Femur (tissue), 1 donor: ENCODE measurements at regions not wholly inside any gene's neighbourhood (a gene's known extent, or its start where the extent isn't known, plus 50 kb on each side); places are given as distances from the start of the nearest gene placed in this dataset.

ENCODE experiments used
- DNase-seq: peaks from one replicate; pipeline ENCODE4 v3.0.0-alpha.2; 2017

DNA sequence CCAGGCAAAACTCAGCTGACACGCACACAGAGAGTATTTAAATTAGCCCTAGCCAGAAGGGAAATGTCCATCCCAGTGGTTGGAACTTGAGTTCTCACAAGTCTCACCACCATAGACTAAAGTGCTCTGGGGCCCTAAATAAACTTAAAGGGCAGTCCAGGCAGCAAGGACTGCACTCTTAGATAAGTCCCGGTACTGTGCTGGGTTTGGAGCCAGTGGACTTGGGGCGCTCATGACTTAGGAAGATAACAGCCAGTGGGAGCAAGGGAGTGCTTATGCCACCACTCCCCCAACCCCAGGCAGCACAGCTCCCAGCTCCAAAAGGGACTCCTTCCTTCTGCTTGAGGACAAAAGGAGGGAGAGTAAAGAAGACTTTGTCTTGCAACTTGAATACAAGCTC is 319.5 kb upstream of the GPR149 start:
- no peak for DNase-seq

DNA sequence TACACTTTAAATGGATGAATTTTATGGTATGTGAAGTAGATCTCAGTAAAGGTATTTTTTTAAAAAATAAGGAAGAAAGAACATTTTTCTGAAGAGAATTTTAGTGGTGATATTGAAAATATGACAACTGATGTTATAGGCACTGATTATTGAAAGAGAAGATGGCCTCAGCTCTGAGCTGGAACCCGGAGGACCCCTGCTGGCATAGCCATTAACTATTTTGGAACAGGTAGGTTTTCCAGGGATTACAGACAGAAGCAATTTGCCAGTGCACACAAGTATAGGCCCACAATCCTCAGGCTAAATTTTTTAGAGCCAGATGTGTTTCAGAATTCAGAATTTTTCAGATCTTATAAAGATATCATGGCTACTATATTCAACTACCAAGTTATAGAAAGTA is 315.9 kb upstream of the GPR149 start:
- no peak for DNase-seq

DNA sequence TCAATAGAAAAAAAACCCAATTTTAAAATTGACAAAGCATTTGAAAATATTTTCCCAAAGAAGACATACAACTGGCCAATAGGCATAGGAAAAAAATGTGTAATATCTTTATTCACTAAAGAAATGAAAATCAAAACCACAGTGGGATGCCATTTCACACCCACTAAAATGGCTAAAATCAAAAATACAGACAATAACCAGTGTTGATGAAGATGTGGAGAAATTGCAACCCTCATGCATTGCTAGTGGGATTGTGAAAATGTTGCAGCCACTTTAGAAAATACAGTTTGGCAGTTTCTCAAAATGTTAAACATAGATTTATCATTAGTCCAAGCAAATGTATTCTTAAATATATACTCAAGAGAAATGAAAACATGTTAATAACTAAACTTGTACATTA is 315.1 kb upstream of the GPR149 start:
- DNase-seq: no peak

DNA sequence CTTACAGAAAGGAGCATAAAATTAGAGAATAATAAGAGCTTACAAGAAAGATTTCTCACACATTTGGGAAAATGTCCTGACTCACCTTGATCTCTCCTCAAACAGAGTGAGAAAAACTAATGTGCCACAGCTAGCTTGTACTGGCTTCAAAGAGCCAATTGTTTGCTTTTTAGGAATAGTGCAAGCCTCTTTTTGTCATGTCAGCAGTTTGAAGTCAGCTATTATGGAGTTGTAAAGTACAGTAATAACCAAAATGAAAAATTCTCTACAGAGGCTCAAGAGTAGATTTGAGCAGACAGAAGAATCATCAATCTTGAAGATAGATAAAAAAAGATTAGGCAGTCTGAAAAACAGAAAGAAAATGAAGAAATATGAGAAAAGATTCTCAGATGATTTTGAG is 313.4 kb upstream of the GPR149 start:
- no peak for DNase-seq

DNA sequence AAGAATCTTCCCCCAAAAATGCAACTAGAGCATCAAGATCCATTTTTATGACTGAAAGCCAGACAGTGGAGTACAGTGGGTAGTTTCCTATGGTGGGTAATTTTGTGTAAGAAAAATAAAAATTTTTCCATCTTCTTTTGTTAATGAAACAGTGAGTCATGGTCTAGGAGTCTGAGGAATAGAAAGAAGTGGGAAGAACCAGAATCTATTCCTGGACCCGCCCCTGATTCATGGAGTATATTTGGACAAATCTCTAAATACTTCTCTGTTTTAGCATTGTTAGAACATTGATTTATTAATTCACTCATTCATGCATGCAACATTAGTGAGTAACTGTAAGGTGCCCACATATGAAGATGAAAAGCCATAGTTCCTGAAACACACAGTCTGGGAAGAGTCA is 304.5 kb upstream of the GPR149 start:
- DNase-seq: no peak

DNA sequence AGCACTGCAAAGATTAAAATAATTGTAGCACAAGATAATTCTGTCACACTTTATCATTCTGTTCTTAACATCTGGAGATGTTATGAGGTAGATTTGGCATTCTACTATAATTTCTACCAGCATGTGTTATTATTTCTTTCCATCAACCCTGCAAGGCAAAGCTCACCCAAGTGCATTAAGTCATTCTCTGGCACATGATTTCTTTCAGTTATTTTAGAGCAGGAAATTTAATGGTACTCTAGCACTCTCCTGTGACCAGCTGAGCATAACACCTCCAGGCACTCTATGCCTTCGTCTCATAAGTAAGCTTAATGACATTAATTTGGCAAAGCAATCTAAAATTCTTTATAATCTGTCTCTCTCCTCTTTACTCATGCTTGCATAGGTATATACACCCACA is 300.2 kb upstream of the GPR149 start:
- no peak for DNase-seq

DNA sequence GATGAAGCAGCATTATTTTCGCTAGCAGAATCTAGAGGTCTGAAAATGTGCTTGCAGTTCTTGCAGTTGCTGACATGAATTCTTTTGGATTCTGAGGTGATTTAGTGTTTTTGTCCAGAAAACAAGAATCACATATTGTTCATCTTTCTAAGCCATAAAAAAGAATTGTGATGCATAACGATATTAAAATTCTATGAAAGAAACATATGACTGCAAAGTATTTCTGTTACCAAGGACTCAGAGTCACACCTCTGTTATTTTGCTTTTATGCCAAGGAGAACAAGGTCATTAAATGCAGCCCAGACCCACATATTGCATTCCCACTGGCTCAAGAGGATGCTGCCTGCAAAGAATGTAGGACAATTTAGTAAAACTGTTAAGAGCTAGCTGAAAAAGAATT is 299.8 kb upstream of the GPR149 start:
- no peak for DNase-seq

DNA sequence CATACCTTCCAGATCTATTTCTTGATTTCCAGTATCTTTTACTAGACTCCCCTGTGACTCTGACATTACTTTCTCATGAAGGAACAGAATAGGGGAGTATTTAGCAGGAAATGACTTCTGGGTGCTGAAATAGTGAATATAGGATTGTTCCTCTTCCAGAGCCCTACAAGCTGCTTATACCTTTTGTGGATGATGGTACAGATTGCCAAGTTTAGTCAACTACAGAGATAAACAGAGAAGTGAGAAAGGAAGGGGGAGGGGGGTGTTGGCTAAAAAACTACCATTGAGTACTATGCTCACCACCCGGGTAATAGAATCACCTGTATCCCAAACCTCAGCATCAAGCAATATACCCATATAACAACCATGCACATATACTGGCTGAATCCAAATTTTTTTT is 298.3 kb upstream of the GPR149 start:
- no peak for DNase-seq

DNA sequence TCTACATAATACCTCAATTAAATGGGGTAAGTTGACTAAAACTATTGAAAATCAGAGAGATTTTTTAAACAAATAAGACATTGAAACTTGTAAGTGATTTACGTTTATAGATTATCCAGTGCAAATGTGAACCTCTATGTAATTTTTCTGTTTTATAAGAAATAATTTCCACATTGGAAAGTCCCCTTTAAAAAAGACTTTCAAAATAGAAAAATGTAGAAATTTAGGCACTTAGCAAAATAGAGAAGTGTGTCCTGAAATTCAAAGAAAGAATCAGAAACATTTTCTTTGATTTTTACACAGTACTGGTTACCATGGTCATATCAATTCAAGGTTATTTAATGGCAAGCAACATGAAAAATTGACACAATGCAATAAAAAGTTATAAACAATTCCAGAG is 290.9 kb upstream of the GPR149 start:
- no peak for DNase-seq

DNA sequence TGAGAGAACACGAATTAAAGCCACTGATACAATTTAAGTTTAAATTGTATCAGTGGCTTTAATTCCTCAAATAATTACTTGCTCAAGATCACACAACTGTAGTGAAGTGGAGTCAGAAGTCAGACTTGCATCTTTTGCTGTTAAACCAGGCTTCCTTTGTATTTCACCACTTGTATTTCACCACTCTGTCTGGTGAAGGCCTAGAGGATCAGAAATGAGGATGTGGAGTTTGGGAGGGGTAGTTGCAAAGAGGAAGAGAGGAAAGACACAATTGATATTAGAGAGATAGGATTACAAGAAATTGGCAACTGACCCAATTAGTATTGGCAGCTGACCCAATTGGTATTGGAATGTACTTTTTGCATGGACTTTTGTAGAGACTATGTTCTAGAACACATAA is 288.1 kb upstream of the GPR149 start:
- no peak for DNase-seq

DNA sequence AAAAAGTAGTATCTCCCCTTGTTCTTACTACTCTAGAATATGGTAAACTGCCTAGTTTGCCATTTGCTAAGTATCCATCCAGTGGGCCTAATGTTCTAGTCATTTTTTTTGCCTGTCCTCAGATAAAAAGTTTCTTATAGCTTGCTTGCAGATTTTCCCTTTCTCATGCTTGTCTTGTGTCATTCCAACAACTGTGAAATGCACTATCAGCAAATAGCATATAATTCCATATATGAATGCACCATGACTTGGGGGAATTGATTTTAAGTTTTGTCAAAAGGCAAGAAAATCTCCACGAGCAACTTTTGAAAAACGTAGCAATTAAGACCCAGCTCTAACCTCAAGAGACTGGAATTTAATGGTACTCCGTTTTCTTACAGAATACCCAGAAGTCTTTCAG is 286.2 kb upstream of the GPR149 start:
- no peak for DNase-seq

DNA sequence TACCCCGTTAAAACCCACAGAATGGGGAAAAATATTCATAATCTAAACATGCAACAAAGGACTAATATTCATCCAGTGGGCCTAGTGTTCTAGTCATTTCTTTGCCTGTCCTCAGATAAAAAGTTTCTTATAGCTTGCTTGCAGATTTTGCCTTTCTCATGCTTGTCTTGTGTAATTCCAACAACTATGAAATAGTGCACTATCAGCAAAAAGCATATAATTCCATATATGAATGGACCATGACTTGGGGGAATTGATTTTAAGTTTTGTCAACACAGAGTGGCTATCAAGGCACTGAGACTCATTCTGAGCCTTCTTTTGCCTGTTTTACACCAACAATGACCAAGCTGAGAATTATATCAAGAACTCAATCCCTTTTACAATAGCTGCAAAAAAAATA is 278.6 kb upstream of the GPR149 start:
- DNase-seq: no peak

DNA sequence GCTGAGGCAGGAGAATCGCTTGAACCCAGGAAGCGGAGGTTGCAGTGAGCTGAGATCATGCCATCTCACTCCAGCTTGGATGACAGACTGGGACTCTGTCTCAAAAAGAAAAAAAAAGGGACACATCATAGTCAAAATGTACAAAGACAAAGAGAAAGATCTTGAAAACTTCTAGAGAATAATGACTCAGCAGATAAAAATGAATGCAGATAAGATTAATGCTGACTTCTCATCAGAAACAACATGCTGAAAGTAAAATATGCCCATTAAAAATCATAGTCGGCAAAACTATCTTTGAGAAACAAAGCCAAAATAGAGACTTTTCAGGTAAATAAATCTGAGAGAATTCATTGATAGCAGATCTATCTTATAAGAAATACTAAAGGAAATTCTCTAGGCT is 271.1 kb upstream of the GPR149 start:
- no peak for DNase-seq

DNA sequence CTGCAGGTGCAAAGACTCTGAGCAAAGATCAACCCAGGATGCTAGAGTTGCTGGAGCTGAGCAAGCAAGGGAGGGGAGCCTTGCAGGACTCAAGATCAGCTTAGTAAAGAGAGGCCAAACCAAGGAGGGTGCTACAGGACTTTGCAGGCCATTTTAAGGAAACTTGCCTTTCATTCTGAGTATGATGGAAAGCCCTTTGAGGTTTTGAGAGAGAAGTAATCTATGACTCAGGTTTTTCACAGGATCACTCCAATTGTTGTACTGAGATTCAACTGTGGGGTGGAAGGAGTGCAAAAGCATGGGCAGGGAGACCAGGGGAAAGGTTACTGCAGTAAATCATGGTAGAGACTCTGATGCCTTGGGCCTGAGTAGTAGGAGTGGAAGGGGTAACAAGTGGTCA is 260.4 kb upstream of the GPR149 start:
- DNase-seq: no peak

DNA sequence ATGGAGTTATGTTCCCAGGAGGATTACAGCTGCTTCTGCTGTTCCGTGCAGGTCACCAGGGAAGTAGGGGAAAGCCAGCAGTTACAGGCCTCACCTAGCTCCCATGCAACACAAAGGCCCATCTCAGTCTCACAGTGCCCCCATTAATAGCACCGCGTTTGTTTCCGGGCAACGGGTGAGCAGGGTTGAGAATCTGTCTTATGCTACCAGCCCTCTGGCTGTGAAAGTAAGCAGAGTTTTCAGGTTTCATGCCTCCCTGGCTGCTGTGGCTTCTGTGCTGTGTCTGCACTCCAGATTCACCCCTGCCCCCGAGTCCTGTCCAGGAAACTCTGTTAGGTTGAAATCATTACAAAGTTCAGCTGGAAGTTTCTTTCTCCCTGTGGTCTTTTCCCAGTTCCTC is 254.4 kb upstream of the GPR149 start:
- DNase-seq: no peak

DNA sequence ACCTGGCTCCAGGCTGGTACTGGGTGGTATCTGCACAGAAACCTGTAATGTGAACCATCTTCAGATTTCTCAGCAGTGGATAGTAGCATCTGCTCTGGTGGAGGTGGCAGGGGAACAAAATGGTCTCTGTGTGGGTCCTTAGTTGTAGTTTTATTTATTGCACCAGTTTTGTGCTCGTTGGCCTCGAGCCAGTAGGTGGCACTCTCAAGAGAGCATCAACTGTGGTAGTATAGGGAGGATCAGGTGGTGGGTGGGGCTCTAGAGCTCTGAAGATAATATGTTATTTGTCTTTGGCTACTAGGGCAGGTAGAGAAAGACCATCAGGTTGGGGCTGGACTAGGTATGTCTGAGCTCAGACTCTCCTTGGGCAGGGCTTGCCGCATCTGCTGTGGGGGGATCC is 254.0 kb upstream of the GPR149 start:
- DNase-seq: no peak

DNA sequence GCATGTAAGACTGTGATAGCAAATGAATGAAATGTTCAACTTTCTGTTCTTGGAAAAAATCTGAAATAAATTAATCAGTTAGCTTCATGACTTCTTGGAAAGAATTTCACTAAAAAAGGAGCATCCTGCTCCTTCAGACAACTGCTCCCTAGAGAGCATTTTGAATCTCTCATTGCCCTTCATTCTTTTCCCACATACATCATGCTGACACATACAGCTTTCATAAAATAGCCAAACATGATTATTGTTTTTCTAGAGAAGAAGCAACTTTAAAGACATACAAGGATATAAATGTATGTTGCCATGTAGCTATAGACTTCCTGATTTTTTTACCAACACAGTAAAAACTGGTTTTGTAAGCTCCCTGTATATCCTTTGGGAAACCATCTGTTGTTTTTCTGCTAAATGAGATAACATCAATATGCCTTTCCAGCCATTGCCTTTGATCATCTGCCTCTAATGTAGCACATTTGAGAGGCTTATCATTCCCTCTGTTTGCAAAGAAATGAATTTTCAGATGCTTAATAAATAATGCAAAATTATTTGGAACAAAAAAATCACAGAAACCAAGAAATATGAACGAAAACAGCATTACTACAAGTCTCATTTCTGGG is 248.2 kb upstream of the GPR149 start:
- DNase-seq: no peak

DNA sequence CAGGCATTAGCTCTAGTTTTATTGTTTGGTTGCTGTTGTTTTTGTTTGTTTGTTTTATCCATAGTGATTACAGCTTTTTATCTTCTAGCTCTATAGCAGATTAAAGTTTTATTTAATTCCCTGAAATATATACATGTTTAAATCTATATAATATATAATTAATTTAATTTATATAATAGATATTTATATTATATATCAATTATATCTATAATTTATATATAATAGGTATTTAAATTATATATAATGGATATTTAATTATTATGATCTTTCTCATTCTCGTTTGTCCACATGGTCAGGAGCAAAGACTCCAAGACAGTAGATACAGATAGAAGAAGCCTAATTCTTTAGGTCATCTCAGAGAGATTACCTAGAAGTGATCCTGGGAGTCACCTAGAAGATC is 238.8 kb upstream of the GPR149 start:
- no peak for DNase-seq

DNA sequence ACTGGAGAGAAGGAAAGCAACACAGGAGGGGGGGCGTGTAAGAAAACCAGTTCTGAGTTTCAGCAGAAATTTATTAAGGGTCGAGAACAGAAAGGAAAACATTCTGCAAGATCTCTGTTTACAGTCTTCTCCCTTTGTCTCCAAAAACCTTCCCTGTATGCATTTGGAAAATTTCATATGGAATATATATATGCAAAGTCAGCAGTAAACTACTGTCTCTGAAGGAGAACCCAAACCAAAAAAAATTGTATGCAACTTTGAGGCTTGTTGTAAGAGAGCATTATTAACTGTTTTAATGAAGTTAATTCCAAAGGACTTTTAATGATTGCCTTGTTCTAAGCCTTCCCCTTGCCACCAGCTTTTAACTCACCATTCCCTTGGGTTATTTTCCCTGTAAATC is 238.2 kb upstream of the GPR149 start:
- no peak for DNase-seq

DNA sequence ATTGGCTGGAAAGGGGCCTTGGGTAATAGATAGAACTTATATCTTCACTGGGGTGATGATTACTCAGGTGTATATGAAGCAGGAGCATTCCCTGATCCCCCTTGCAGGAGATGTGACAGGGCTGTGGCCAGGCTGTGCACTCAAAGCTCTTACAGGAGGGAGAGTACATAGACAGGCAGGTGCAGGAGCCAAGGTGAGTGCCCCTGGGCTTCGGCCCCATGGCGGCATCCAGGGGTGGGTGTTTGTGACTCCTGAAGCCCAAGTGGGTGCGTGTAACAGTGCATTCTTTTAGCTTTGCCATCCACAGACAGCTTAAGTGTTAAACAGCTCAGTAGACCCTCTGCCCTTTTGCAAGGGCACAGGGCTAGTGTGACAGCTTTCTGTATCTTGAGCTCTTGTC is 236.6 kb upstream of the GPR149 start:
- DNase-seq: no peak

DNA sequence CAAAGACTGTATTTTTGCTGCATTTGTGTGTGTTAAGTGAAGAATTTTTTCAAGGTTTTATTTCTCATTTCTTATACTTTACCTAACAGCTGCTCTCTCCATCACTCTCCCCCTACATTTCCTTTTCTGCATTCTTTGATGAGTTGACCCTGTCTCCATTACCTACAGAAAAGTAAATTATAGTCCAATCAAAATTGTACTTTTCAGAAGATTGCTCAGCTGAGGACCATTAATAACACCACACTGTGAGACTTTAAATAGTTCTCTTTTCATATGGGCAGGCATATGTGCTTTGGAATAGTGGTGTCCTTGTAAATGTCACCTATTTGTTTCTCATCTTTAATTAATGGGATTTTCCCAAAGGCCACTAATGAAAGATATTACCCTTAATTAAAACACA is 234.7 kb upstream of the GPR149 start:
- DNase-seq: no peak

DNA sequence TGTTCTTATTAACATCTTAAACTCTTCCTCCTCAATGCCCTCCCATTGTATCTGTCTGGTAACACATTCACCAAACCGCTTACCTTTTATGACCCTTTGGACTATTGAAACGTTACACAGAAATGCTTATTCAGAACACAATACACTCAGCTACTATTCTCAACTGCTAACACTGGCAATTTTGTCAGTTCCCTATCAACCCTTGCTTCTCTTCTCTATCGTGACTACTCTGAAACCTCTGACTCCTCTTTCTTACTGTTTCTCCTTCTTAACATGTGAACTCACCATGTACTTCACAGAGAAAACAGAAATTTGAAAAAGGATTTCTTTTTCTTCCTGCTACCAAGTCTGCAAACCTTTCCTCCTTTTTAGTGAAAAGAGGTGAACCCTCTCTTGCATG is 232.9 kb upstream of the GPR149 start:
- no peak for DNase-seq

DNA sequence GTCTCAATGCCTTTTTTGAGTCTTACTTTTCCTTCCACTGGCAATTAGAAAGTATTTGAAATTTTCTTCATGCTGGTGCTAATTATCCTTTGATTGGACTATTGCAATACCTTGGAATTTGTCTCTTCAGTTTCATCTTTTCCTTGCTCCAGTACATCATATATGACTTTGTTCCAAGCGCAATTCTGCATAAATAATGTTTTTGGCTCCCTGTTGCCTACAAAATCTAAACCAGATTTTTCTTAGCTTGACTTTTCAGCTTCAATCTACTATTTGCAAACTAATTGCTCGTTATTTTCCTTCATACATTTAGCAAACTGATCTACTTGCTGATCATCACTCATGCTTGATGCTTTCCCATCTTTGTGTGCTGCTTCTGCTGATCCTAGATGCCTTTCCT is 230.8 kb upstream of the GPR149 start:
- no peak for DNase-seq

DNA sequence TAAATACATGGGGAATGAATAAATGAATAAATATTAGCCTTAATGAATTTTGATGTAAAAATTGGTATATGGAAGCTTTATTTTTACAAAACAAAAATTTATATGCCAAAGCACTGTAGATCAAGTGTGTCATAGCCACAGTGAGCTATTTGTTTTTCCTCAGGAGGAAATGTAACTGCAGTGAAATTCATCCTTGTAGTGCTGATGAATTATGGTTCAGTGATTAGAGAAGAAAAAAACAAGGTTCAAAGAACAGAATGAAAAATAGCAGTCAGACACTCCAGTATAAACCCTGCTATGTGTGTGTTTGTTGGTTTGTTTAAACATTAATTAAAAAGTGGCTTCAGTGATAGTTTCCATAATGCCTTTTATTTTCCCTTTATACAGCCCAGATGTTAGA is 228.0 kb upstream of the GPR149 start:
- DNase-seq: no peak

DNA sequence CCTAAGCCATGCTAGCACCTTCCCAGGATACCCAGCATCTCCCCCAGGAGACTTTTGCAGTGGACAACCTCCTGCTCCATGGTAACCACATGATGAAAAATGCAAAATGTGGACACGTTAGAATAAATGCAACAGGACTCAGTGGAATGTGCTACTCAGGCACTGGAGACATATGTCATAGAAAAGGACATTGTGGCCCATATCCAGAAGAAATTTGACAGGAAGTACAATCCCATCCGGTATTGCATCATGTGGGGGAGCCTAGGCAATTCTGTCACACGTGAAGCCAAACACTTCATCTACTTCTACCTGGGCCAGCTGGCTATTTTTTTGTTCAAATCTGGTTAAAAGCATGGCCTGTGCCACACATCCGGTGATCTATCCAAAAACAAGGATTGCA is 227.2 kb upstream of the GPR149 start:
- DNase-seq: no peak

DNA sequence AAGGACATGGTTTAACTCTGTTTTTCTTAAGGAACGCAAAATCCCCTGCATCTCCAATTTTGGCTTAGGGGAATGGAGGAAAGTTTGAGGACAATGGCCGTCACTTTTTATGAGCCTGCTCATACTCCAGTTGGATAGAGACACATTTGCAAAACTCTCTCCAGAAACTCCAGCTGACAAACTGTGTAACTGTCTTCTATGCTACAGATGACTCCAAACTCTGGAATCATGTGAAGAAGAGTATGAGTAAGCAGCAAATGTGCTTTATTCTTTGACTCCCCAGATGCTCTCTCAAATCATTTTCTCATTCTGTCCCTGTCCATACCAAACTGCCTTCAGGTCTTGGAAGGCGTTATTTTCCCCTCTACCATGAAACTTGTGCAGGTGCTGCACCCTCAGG is 226.5 kb upstream of the GPR149 start:
- no peak for DNase-seq
